ENCODE measurements at regions not wholly inside any gene's neighbourhood (a gene's known extent, or its start where the extent isn't known, plus 50 kb on each side); places are given as distances from the start of the nearest gene placed in this dataset.

DNA sequence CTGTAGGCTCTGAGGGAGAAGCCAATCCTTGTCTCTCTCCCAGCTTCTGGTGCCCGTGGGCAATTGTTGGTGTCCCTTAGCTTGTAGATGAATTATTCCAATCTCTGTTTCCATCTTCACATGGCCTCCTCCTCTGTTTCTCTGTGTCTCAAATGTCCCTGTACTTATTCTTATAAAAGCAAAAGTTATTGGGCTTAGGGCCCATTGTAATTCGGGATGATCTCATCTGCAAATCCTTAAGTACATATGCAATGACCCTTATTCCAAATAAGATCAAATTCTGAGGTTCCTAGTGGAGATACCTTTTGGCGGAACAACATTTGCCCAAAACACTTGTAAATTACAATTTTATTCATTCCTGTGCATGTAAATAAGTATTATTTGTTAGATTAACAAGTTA lies 147.4 kb upstream of the EPHA3 start:
- no peak for TF ChIP-seq ASH2L (IDR thresholded peaks at IDR 0.05; ENCODE audit: low read length)
- TF ChIP-seq GABPA (IDR thresholded peaks at IDR 0.05; ENCODE audit: borderline replicate concordance, insufficient read depth, low read length), result no peak
- TF ChIP-seq, protein P1, sequence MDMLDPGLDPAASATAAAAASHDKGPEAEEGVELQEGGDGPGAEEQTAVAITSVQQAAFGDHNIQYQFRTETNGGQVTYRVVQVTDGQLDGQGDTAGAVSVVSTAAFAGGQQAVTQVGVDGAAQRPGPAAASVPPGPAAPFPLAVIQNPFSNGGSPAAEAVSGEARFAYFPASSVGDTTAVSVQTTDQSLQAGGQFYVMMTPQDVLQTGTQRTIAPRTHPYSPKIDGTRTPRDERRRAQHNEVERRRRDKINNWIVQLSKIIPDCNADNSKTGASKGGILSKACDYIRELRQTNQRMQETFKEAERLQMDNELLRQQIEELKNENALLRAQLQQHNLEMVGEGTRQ (IDR thresholded peaks at IDR 0.05; ENCODE audit: low read length), result no peak

All from H1 (cell line).